ENCODE measurements at regions not wholly inside any gene's neighbourhood (a gene's known extent, or its start where the extent isn't known, plus 50 kb on each side); places are given as distances from the start of the nearest gene placed in this dataset.

GRCh38 chr6:14286634-14287428, 169.3 kb downstream of the CD83 start:
- no peaks in the 10 kb centered on the region for H3K9me2 ChIP-seq (ENCODE audit: insufficient read depth, low read length)
- TF ChIP-seq EP300 (conservative IDR thresholded peaks at IDR 0.05; ENCODE audit: poor library complexity, severe bottlenecking): no peak
- TF ChIP-seq REST (IDR thresholded peaks at IDR 0.05; ENCODE audit: borderline replicate concordance): no peak
- TF ChIP-seq SMC3 (conservative IDR thresholded peaks at IDR 0.05; ENCODE audit: poor library complexity): no peak
- TF ChIP-seq RAD21 (conservative IDR thresholded peaks at IDR 0.05): no peak
- no peak for TF ChIP-seq EZH2 (IDR thresholded peaks at IDR 0.05; ENCODE audit: borderline replicate concordance, insufficient read depth, low read length, poor library complexity, severe bottlenecking)
- no peak for TF ChIP-seq POLR2AphosphoS5 (IDR thresholded peaks at IDR 0.05)
- no peak for TF ChIP-seq CTCF (IDR thresholded peaks at IDR 0.05; ENCODE audit: poor library complexity, severe bottlenecking)
- TF ChIP-seq MXI1 (conservative IDR thresholded peaks at IDR 0.05; ENCODE audit: poor library complexity, severe bottlenecking): no peak
- no peak for TF ChIP-seq TAF1 (IDR thresholded peaks at IDR 0.05; ENCODE audit: low read depth)
- H3K36me3 ChIP-seq (ENCODE audit: insufficient read depth, low read length): no peaks in the 10 kb centered on the region
- no peaks in the 10 kb centered on the region for H3F3A ChIP-seq (ENCODE audit: insufficient read depth, low read length, poor library complexity, severe bottlenecking)
- H3K27me3 ChIP-seq (ENCODE audit: insufficient read depth, low read depth, low read length): no peaks in the 10 kb centered on the region
- no peaks in the 10 kb centered on the region for H3K9me3 ChIP-seq (ENCODE audit: low read length)
- H3K79me2 ChIP-seq (replicated peaks; ENCODE audit: insufficient read depth, low read length): no peaks in the 10 kb centered on the region
- H3K9ac ChIP-seq (ENCODE audit: low read length): no peak overlapping the region
- H2AFZ ChIP-seq (ENCODE audit: low read depth, low read length): no peak overlapping the region
- no peaks in the 10 kb centered on the region for H4K20me1 ChIP-seq (ENCODE audit: insufficient read depth)
- H3K4me2 ChIP-seq (ENCODE audit: low read length): no peak overlapping the region
- no peak overlapping the region for H3K27ac ChIP-seq (ENCODE audit: low read length)
- no peak overlapping the region for H3K4me3 ChIP-seq (ENCODE audit: low read length)

GRCh38 chr6:14287707-14288106, 170.1 kb downstream of the CD83 start:
- Histone ChIP-seq H3K4me2 (ENCODE audit: low read length) (no peak overlapping the region), H2AFZ (ENCODE audit: low read depth, low read length) (no peak overlapping the region), H3K79me2 (replicated peaks; ENCODE audit: insufficient read depth, low read length) (no peaks in the 10 kb centered on the region), H3K9me3 (ENCODE audit: low read length) (no peaks in the 10 kb centered on the region), H4K20me1 (ENCODE audit: insufficient read depth) (no peaks in the 10 kb centered on the region), H3K4me3 (ENCODE audit: low read length) (no peak overlapping the region), H3K36me3 (ENCODE audit: insufficient read depth, low read length) (no peaks in the 10 kb centered on the region), H3F3A (ENCODE audit: insufficient read depth, low read length, poor library complexity, severe bottlenecking) (no peaks in the 10 kb centered on the region), H3K9ac (ENCODE audit: low read length) (no peak overlapping the region), H3K27ac (ENCODE audit: low read length) (no peak overlapping the region), H3K27me3 (ENCODE audit: insufficient read depth, low read depth, low read length) (no peaks in the 10 kb centered on the region), H3K9me2 (ENCODE audit: insufficient read depth, low read length) (no peaks in the 10 kb centered on the region)
- TF ChIP-seq MXI1 (conservative IDR thresholded peaks at IDR 0.05; ENCODE audit: poor library complexity, severe bottlenecking): no peak
- no peak for TF ChIP-seq SMC3 (conservative IDR thresholded peaks at IDR 0.05; ENCODE audit: poor library complexity)
- no peak for TF ChIP-seq REST (IDR thresholded peaks at IDR 0.05; ENCODE audit: borderline replicate concordance)
- TF ChIP-seq TAF1 (IDR thresholded peaks at IDR 0.05; ENCODE audit: low read depth): no peak
- TF ChIP-seq CTCF (IDR thresholded peaks at IDR 0.05; ENCODE audit: poor library complexity, severe bottlenecking): no peak
- no peak for TF ChIP-seq EP300 (conservative IDR thresholded peaks at IDR 0.05; ENCODE audit: poor library complexity, severe bottlenecking)
- TF ChIP-seq EZH2 (IDR thresholded peaks at IDR 0.05; ENCODE audit: borderline replicate concordance, insufficient read depth, low read length, poor library complexity, severe bottlenecking): no peak
- TF ChIP-seq RAD21 (conservative IDR thresholded peaks at IDR 0.05): no peak
- no peak for TF ChIP-seq POLR2AphosphoS5 (IDR thresholded peaks at IDR 0.05)
